HEK293T (cell line): ENCODE measurements at regions not wholly inside any gene's neighbourhood (a gene's known extent, or its start where the extent isn't known, plus 50 kb on each side); places are given as distances from the start of the nearest gene placed in this dataset.

ENCODE experiments used
- CTBP1 ChIP-seq: fragments of 450-650 bp; IDR thresholded peaks from 2 replicates; pipeline ENCODE4 v1.6.1; 2016; ENCODE audit warnings: borderline replicate concordance
- HDGF ChIP-seq: fragments of 450-650 bp; IDR thresholded peaks from 2 replicates; pipeline ENCODE4 v1.6.1; 2017; ENCODE audit warnings: antibody characterized with exemption, borderline replicate concordance
- L3MBTL2 ChIP-seq: fragments of 450-650 bp; conservative IDR thresholded peaks from 2 replicates; pipeline ENCODE4 v1.6.1; 2016; ENCODE audit warnings: mild to moderate bottlenecking
- SUZ12 ChIP-seq: fragments of 450-650 bp; IDR thresholded peaks from 2 replicates; pipeline ENCODE4 v1.6.1; 2016; ENCODE audit warnings: mild to moderate bottlenecking

DNA sequence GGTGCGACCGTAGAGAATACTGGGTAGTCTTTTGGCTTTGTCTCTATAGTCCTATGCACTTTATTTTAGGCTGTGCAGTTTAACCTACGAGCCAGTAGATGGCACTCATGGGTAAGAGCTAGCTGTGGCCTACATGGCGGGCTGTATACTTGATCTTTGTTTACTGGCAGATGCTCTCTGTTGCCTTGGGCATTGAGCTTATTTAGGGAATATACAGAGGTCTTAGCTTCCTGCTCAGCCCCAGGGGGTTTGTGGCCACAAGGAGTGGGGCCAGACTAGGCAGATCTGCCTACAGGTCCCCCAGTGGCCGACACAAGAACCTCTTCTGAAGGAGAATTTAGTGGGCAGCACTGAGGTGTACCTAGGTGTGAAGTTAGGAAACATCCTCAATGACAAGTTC is 227.6 kb upstream of the HDX start:
- TF ChIP-seq CTBP1 (no peak), SUZ12 (no peak), L3MBTL2 (no peak), HDGF (no peak)
